Stimulated activated CD8-positive, alpha-beta memory T cell treated with anti-CD3 and anti-CD28 coated beads, Interleukin-2, amount 100 ng/mL, for 48 hours (primary cell): ENCODE measurements at regions not wholly inside any gene's neighbourhood (a gene's known extent, or its start where the extent isn't known, plus 50 kb on each side); places are given as distances from the start of the nearest gene placed in this dataset.
"Not testable (repeated sequence)": the region's sequence is repeated elsewhere in the genome, so short reads cannot be mapped to it uniquely, and the experiment has no call there.

Experiments used
- DNase-seq, 2 donors: peaks; one replicate each; pipeline ENCODE4 v3.0.0-alpha.2; 2020; ENCODE audit warnings: low read depth in 2 of 2

- no peak for DNase-seq
These were observed 509.5 kb downstream of the DTWD2 start for GRCh38 chr5:118478852-118479251.

- no peak for DNase-seq
These were observed 520.3 kb downstream of the DTWD2 start for GRCh38 chr5:118468085-118468484.

- DNase-seq, result no peak
These were observed 521.2 kb downstream of the DTWD2 start for GRCh38 chr5:118467103-118467502.

DNA sequence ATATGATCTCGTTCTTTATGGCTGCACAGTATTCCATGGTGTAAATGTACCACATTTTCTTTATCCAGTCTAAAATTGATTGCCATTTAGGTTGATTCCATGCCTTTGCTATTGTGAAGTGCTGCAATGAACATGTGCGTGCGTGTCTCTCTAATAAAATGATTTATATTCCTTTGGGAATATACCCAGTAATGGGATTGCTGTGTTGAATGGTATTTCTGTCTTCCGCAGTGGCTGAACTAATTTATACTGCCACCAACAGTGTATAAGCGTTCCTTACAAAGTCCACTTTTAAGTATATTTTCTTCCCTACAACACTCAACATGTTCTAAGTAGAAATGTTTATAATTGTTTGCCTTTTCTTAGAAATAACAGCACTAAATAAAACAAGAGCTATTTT, 521.9 kb downstream of the DTWD2 start:
- no peak for DNase-seq

GRCh38 chr5:118462276-118462675, 526.1 kb downstream of the DTWD2 start:
- DNase-seq, result not testable (repeated sequence)

DNA sequence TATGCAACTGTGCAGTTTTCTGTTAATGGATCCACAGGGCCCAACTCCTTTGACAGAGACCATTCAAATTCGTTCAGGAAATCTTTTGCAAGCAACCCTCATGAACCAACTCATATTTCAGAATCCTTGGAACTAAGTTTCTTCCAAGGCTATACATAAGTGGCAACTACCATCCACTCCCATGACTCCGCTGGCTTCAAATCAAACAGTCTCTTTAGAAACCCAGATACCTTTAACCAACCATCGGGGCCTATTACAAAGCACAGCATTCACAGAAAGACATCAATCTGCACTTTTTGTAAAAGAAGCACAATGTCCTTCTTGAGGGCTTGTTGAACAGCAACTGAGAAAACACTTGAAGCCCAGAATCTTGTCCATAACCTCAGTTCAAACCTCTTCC, 526.9 kb downstream of the DTWD2 start:
- DNase-seq, result no peak

DNA sequence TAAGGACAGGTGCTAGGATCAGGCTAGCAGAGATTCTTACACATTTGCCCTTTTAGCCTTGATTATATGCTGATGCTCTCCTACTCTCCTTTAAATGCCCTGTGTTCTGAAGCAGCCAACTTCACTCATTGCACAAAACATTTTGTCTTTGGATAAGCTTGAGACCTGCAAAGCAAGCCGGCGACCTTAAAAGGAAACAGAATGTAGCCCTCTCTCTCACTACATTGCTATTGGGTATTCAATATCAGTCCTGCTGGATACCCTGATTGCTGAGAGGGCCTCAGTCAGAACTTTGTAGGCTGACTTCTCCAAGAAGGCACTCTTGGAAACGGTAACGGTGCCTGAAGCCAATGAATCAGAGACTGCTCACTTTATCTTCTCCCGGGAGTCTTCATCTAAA, 528.9 kb downstream of the DTWD2 start:
- DNase-seq, result no peak

GRCh38 chr5:118456085-118456484, 532.3 kb downstream of the DTWD2 start:
- no peak for DNase-seq

- no peak for DNase-seq
These were observed 536.6 kb downstream of the DTWD2 start for GRCh38 chr5:118451697-118452247.

DNA sequence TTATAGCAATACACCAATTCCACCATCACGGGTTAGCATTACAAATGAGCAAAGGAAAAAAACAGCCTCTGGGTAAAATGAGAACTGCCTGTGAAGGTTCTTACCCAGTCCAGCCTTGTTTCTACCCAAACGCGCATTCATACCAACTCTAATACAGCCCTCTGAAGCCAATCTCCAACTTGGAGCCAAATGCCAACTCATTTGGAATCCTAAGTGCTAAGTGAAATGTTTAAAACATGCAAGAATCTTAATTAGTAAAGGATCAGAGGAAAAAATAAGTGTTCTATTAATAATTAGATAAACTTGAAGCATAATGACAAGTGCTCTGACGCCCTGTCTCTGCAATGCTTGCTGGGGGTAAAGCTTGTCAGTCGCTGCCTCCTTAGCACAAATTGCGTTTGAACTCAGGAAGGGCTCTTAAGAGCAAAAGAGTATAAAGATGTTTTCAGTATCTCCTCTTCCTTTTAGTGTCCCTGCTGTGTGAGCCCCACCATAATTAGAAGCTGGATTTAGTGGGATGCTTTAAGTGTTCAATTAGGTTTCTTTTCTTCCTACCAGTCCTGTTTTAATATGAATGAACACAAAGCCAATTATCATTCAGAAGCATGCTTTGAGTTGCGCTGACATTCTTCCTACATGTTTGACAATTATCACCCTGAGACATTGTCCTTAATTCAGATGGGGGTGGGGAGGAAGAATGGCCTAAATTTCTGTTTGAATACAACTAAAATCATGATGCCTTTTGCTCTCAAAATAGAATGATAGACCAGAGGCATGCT, 537.6 kb downstream of the DTWD2 start:
- DNase-seq, result no peak

- DNase-seq, result no peak
These were observed 541.0 kb downstream of the DTWD2 start for GRCh38 chr5:118447350-118447749.

DNA sequence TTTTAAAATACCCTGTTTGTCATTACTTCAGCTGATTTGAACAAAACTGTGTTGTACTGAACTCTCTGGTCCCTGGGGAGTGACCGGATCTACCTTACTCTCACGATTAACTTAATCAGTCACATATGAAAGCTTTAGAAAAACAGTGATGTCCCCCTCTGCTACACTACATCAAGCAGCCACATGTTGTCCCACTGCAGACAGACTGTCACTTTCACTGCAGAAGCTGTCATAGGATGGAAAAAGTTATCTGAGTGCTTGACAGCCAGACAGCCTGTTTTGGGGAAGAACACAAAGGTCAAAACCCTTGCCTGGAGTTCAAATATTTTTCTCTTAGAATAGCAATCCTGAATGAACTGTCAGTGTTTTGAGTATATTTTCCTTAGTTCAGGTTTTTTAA, 546.4 kb downstream of the DTWD2 start:
- DNase-seq, result no peak

- no peak for DNase-seq
These were observed 547.3 kb downstream of the DTWD2 start for GRCh38 chr5:118441034-118441433.

GRCh38 chr5:118440496-118440895, 547.9 kb downstream of the DTWD2 start:
- DNase-seq, result no peak

DNA sequence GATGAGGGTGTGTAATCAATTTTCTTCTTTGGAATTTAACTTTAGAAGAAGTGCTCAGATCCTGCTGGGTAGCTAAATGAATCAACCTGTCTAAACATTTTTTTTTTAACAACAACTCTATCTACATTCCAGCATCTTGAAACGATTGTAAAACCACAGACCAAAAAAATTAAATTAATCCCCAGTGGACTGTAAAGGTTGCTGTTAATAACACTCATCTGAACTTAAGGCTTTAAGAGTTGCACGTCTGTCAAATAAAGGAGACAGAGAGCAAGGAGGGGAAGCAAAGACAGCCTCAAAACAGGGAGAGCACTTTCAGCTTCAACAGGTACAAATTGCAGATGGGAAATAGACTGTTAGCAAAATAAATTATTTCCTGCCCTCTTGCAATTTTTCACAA, 548.5 kb downstream of the DTWD2 start:
- no peak for DNase-seq

- no peak for DNase-seq
These were observed 553.2 kb downstream of the DTWD2 start for GRCh38 chr5:118435131-118435530.

- DNase-seq, result no peak
These were observed 553.8 kb downstream of the DTWD2 start for GRCh38 chr5:118434522-118434921.

DNA sequence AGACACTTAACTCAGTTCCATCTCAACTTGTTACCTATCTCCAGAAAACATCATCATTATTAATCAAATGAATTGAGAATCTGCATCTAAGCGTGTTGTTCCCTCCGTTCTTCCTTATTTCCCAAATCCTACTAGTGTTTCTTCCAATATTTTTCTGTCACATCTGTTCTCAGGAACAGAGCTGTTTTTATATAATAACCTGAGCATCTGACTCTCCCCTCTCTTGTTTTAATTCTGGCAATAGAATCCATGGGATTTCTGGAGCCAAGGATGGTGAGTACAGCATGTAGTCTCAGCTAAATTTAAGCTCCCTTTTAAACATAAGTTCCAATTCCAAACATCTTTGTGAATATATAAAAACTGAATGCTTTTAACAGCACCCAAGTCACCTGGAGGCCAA, 558.3 kb downstream of the DTWD2 start:
- no peak for DNase-seq

- no peak for DNase-seq
These were observed 580.4 kb downstream of the DTWD2 start for GRCh38 chr5:118407958-118408357.

DNA sequence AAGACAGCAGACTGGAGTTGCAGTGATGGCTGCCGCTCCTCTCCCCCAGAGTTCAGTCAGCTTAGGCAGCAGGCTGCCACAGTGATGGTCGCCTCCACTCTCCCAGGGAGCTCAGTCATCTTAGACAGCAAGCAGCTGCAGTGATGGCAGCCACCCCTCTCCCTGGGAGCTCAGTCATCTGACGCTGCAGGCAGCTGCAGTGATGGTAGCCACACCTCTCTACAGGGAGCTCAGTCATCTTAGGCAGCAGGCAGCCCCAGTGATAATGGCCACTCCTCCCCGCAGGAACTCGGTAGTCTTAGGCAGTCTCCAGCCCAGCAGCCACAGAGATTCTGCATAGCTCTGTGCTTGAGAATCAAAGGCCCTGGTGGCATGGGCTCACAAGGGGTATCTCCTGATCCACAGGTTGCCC, 582.7 kb downstream of the DTWD2 start:
- no peak for DNase-seq

DNA sequence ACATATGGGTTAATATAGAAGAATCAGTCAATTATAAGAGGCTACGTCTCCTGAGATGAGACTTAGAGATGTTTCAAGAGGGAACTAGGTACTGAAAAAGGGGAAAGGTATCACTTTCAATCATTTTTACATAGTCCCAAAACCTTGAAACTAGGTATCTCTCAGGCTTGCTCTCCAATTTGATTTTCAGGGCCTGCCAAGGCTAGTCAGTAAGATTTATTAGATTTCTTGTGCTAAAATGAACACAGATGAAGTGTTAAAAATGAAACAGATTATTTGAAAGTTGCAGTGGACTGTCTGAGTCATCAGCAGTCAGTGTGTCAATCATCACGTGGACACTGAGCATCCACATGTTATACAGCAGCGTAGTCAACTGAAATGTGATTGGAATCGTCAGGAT, 591.1 kb downstream of the DTWD2 start:
- DNase-seq, result no peak

- no peak for DNase-seq
These were observed 595.9 kb downstream of the DTWD2 start for GRCh38 chr5:118392491-118392890.

GRCh38 chr5:118382931-118383330, 605.4 kb downstream of the DTWD2 start:
- not testable (repeated sequence) for DNase-seq

- DNase-seq, result no peak
These were observed 608.9 kb downstream of the DTWD2 start for GRCh38 chr5:118379470-118379869.
